Body of pancreas (tissue), 4 donors: ENCODE measurements at regions not wholly inside any gene's neighbourhood (a gene's known extent, or its start where the extent isn't known, plus 50 kb on each side); places are given as distances from the start of the nearest gene placed in this dataset.

ENCODE experiments used
- POLR2A ChIP-seq, 3 donors: fragments of 450-650 bp; IDR thresholded peaks; one replicate each; pipeline ENCODE4 v1.6.1; 2016; ENCODE audit warnings: antibody characterized with exemption in 3 of 3, mild to moderate bottlenecking in 2 of 3
- TF ChIP-seq, protein P1 (sequence below), 7 experiments: fragments of 450-650 bp in 4 of 7; fragments of 200-600 bp in 3 of 7; sonication (generic) in 3 of 7; IDR thresholded peaks; one replicate each; pipeline ENCODE4 v1.5.1; 2016 to 2019; ENCODE audit warnings: antibody characterized with exemption in 7 of 7

DNA sequence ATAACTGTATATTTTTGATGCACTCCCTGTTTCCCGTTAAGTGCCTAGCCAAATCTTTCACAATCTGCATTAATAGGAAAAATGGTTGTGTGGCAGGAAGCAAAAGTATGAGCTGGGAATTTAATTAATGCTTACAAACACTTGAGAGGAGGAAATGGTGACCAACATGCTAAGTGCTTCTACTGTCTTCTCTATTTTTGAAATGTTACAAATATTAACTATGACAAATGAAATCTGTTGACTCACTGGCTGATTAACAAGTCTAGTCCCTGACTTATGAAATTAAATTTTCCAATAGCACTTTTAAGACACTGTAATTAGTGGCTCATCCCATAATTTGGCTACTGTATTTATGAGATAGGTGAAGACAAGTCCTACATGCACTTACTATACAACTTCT, 446.9 kb upstream of the DPPA4 start:
- TF ChIP-seq, protein P1, sequence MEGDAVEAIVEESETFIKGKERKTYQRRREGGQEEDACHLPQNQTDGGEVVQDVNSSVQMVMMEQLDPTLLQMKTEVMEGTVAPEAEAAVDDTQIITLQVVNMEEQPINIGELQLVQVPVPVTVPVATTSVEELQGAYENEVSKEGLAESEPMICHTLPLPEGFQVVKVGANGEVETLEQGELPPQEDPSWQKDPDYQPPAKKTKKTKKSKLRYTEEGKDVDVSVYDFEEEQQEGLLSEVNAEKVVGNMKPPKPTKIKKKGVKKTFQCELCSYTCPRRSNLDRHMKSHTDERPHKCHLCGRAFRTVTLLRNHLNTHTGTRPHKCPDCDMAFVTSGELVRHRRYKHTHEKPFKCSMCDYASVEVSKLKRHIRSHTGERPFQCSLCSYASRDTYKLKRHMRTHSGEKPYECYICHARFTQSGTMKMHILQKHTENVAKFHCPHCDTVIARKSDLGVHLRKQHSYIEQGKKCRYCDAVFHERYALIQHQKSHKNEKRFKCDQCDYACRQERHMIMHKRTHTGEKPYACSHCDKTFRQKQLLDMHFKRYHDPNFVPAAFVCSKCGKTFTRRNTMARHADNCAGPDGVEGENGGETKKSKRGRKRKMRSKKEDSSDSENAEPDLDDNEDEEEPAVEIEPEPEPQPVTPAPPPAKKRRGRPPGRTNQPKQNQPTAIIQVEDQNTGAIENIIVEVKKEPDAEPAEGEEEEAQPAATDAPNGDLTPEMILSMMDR (IDR thresholded peaks at IDR 0.05), result no peak
- TF ChIP-seq POLR2A (IDR thresholded peaks at IDR 0.05), result no peak
